ENCODE measurements at regions not wholly inside any gene's neighbourhood (a gene's known extent, or its start where the extent isn't known, plus 50 kb on each side); places are given as distances from the start of the nearest gene placed in this dataset.
"Not testable (repeated sequence)": the region's sequence is repeated elsewhere in the genome, so short reads cannot be mapped to it uniquely, and the experiment has no call there.

GRCh38 chr6:140794544-140794943 lies 1338.2 kb upstream of the GJE1 start:
- no peak for DNase-seq

GRCh38 chr6:140790109-140790508 lies 1342.6 kb upstream of the GJE1 start:
- DNase-seq, result no peak

DNA sequence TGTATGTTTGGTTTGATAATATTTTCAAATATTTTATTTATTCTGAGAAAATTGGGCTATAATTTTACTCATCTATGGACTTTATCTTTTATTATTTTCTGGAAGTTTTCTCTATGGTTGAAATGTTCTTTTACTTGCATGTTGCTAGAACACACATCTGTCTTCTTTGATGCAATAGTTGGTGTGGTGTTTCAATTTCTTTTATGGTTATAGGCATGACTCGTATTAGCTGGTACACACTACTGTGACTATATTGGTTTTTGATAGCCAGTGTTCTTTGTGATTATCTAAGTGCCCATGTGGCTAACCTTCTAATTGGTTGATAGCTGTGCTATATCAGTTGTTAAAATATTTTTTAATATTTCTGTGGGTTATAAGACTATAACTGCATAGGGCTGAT lies 1343.3 kb upstream of the GJE1 start:
- DNase-seq, result no peak

GRCh38 chr6:140785926-140786325 lies 1346.8 kb upstream of the GJE1 start:
- no peak for DNase-seq

GRCh38 chr6:140784573-140784972 lies 1348.2 kb upstream of the GJE1 start:
- DNase-seq, result no peak

DNA sequence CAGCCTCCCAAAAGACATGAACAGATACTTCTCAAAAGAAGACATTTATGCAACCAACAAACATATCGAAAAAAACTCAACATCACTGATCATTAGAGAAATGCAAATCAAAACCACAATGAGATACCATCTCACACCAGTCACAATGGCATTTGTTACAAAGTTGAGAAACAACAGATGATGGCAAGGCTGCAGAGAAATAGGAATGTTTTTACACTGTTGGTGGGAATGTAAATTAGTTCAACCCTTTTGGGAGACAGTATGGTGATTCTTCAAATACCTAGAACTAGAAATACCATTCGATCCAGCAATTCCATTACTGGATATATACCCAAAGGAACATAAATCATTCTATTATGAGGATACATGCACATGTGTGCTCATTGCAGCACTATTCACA lies 1349.2 kb upstream of the GJE1 start:
- DNase-seq, result not testable (repeated sequence)

GRCh38 chr6:140782941-140783340 lies 1349.8 kb upstream of the GJE1 start:
- no peak for DNase-seq

DNA sequence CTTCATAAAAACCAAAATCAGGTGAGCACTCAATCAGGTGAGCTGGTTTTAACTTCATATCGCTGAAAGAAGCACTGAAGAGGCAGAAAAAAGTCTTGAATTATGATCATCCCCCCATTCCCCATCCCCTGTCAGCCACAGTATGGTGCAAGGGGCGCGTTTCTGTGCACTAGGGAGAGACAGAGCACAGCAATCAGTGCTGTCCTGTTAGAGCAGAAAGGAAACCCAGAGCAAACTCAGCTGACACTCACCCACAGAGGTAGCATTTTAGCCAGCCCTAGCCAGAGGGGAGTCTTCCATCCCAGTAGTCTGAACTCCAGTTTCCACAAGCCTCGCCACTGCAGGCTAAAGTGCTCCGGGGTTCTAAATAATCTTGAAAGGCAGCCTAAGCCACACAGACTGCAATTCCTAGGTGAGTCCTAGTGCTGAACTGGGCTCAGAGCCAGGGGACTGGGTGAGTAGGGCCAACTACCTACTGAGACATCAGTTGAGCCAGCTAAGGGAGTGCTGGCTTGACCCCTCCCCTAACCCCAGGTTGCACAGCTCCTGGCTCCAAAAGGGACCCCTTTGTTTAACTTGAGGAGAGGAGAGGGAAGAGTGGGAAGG lies 1352.6 kb upstream of the GJE1 start:
- DNase-seq, result no peak

DNA sequence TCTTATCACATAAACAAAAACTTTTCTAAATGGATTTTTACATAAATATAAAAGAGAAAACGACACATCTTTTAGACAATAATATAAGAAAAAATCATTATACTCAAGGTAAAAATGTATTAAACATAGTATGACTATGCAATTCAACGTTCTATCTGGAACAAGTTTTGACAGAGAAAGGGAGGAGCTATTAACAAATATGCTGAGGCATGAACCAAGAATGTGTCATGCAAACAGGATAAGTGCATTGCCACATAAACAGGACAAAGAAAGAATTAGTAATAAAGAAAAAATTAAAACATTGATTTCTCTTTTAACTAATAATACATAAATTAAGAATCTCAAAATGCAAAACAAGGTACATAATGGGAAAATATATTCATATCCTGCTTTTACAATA lies 1353.4 kb upstream of the GJE1 start:
- no peak for DNase-seq

DNA sequence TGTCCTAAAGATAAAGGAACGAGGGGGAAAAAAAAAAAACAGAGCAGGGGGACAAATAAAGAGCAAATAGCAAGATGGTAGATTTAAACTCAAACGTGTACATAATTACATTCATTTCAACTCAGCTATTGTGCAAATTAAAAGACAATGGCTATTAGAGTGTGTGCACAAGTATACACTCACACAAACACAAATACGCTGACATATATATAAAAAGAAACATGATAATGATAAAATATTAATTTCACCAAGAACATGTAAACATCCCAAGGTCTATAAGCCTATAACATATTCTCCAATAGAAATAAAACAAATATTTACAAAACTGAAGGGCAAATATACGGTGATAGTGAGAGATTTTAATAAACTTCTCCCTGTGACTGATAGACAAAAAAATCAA lies 1354.9 kb upstream of the GJE1 start:
- no peak for DNase-seq

- no peak for DNase-seq
Measured at GRCh38 chr6:140775061-140775460, 1357.7 kb upstream of the GJE1 start.

GRCh38 chr6:140774080-140774505 lies 1358.6 kb upstream of the GJE1 start:
- DNase-seq, result no peak

- no peak for DNase-seq
Measured at GRCh38 chr6:140773276-140773675, 1359.4 kb upstream of the GJE1 start.

- no peak for DNase-seq
Measured at GRCh38 chr6:140772576-140772975, 1360.1 kb upstream of the GJE1 start.

GRCh38 chr6:140768133-140768532 lies 1364.6 kb upstream of the GJE1 start:
- DNase-seq, result no peak

DNA sequence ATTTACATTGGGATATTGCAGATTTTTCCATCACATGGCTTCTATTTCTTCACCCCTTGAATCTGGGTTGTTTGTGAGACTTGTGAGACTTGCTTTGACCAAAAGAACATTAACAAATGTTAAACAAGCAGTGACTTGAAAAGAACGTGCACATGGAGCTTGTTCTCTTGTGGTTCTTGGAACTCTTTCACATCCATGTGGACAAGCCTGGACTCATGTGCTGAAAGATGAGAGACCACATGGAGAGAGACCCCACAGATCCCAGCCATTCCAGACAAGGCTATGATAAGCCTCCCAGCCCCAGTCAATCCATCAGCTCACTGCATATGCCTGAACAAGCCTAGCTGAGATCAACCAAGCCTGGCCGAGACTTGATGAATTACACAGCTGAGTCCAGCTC lies 1365.7 kb upstream of the GJE1 start:
- DNase-seq, result no peak

- DNase-seq, result no peak
Measured at GRCh38 chr6:140758169-140758877, 1374.4 kb upstream of the GJE1 start.

GRCh38 chr6:140752234-140752633 lies 1377.8 kb upstream of the CITED2 start:
- DNase-seq, result no peak

- DNase-seq, result no peak
Measured at GRCh38 chr6:140747114-140747513, 1372.7 kb upstream of the CITED2 start.

GRCh38 chr6:140744659-140745320 lies 1370.3 kb upstream of the CITED2 start:
- DNase-seq, result no peak

- no peak for DNase-seq
Measured at GRCh38 chr6:140736231-140736630, 1361.8 kb upstream of the CITED2 start.

DNA sequence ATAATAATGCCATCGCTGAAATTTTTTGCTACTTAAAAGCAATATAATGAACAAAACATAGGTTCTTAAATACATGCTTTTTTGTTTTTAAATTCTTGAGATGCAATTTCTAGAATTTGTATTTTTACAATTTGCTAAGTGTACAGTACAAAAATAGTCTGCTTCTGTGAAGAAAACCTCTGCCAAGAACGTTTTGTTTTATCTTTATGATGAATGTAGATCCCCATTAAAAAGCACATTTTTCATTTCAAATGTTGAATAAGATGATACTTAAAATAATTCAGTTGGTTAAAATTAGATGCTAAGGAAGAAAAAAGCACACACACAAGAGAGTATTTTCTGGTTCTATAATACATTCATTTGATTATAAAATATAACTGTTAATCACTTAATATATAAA lies 1358.5 kb upstream of the CITED2 start:
- DNase-seq, result no peak

GRCh38 chr6:140732155-140732554 lies 1357.7 kb upstream of the CITED2 start:
- no peak for DNase-seq

DNA sequence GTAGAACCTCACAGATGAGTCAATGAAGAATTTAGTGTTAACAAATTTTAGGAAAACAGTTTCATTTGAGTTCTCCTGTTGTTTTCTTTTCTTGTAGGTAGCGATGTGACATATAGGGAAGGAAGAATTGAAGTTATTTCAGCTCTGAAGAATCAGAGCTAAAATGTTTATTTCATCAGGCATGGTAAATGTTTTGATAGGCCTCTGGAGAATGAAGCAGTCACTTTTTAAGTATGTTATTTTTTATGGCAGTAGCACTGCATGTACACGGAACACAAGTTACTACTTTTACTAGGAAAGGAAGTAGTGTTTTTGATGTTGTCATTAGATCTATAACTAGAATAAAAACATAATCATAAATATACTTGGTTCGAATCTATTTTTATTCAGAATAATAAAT lies 1357.3 kb upstream of the CITED2 start:
- DNase-seq, result no peak
